ENCODE measurements at regions not wholly inside any gene's neighbourhood (a gene's known extent, or its start where the extent isn't known, plus 50 kb on each side); places are given as distances from the start of the nearest gene placed in this dataset.

GRCh38 chr3:187966096-187966495, 187.9 kb upstream of the LPP start:
- Histone ChIP-seq H3K4me1 (ENCODE audit: insufficient read depth, low read length, poor library complexity, severe bottlenecking) (peaks cover 99% of the 10 kb centered on the region), H3K4me3 (ENCODE audit: low read depth, low read length, poor library complexity, severe bottlenecking) (no peak overlapping the region), H3K4me2 (ENCODE audit: low read length) (peak overlapping the region; percentile 86), H4K20me1 (ENCODE audit: insufficient read depth, low read length) (no peaks in the 10 kb centered on the region), H3K9me3 (ENCODE audit: low read length) (no peaks in the 10 kb centered on the region), H3K9me2 (ENCODE audit: insufficient read depth, low read length) (no peaks in the 10 kb centered on the region), H3K27ac (ENCODE audit: low read depth, low read length, poor library complexity, severe bottlenecking) (peak overlapping the region; percentile 99), H2AFZ (ENCODE audit: low read length) (no peak overlapping the region), H3K36me3 (ENCODE audit: insufficient read depth, low read length) (peaks cover 10% of the 10 kb centered on the region; the same call in 1 of the 2 replicates), H3K79me2 (ENCODE audit: insufficient read depth, low read depth, low read length) (peaks cover 33% of the 10 kb centered on the region; the same call in 1 of the 2 replicates)
- intact Hi-C loops (cut with micrococcal nuclease; ENCODE audit: unreplicated experiment) = loop anchor here (5.0 kb wide), 1 partner anchor 969 kb away; no protein-coding TSS in a partner anchor
- POLR2A ChIA-PET = interaction anchor here (1.0 to 18.1 kb wide), 16 partner anchors 6 to 274 kb away, joined by 3 to 1356 read pairs (median 24); partner anchors contain the start of gene BCL6
- CTCF ChIA-PET (ENCODE audit: unreplicated experiment) = interaction anchor here (1.4 kb wide), 1 partner anchor 11 kb away, joined by 7 read pairs; no protein-coding TSS in a partner anchor
- no peak for TF ChIP-seq EZH2phosphoT487 (IDR thresholded peaks at IDR 0.05; ENCODE audit: borderline replicate concordance, low read depth, low read length)
- no peak for DNase-seq (ENCODE audit: low spot score)
- BruUV-seq (replicated peaks) = no TSS peak

- TF ChIP-seq EZH2phosphoT487 (IDR thresholded peaks at IDR 0.05; ENCODE audit: borderline replicate concordance, low read depth, low read length) (no peak), CTCF (conservative IDR thresholded peaks at IDR 0.05; ENCODE audit: low read length) (no peak)
- POLR2A ChIA-PET = interaction anchor here (0.6 to 18.1 kb wide), 22 partner anchors 3 to 916 kb away, joined by 3 to 1356 read pairs (median 10); partner anchors contain the start of gene BCL6
- Histone ChIP-seq H3K36me3 (ENCODE audit: insufficient read depth, low read length) (peaks cover 10% of the 10 kb centered on the region; the same call in 1 of the 2 replicates), H3K4me3 (ENCODE audit: low read depth, low read length, poor library complexity, severe bottlenecking) (peak overlapping the region; percentile 41), H4K20me1 (ENCODE audit: insufficient read depth, low read length) (no peaks in the 10 kb centered on the region), H2AFZ (ENCODE audit: low read length) (no peak overlapping the region), H3K9me2 (ENCODE audit: insufficient read depth, low read length) (no peaks in the 10 kb centered on the region), H3K9me3 (ENCODE audit: low read length) (no peaks in the 10 kb centered on the region), H3K4me1 (ENCODE audit: insufficient read depth, low read length, poor library complexity, severe bottlenecking) (peaks cover 99% of the 10 kb centered on the region), H3K4me2 (ENCODE audit: low read length) (peak overlapping the region; percentile 86), H3K79me2 (ENCODE audit: insufficient read depth, low read depth, low read length) (peaks cover 36% of the 10 kb centered on the region; the same call in 1 of the 2 replicates), H3K27ac (ENCODE audit: low read depth, low read length, poor library complexity, severe bottlenecking) (peak overlapping the region; percentile 99)
- CTCF ChIA-PET (ENCODE audit: unreplicated experiment) = interaction anchor here (1.2 to 1.4 kb wide), 2 partner anchors 11 to 21 kb away, joined by 5 to 7 read pairs; no protein-coding TSS in a partner anchor
- intact Hi-C loops (cut with micrococcal nuclease; ENCODE audit: unreplicated experiment) = loop anchor here (5.0 kb wide), 1 partner anchor 970 kb away; no protein-coding TSS in a partner anchor
- no TSS peak for BruUV-seq (replicated peaks)
- DNase-seq (ENCODE audit: low spot score) = peak; percentile 81
Observed at GRCh38 chr3:187966636-187967406, 187.1 kb upstream of the LPP start.

- H3K79me2 ChIP-seq (ENCODE audit: insufficient read depth, low read depth, low read length) = peaks cover 47% of the 10 kb centered on the region; the same call in 1 of the 2 replicates
- peak; percentile 57 for DNase-seq (ENCODE audit: low spot score)
- peak overlapping the region; percentile 41 for H3K4me3 ChIP-seq (ENCODE audit: low read depth, low read length, poor library complexity, severe bottlenecking)
- TF ChIP-seq CTCF (conservative IDR thresholded peaks at IDR 0.05; ENCODE audit: low read length) (no peak), EZH2phosphoT487 (IDR thresholded peaks at IDR 0.05; ENCODE audit: borderline replicate concordance, low read depth, low read length) (no peak)
- H3K9me2 ChIP-seq (ENCODE audit: insufficient read depth, low read length) = no peaks in the 10 kb centered on the region
- H4K20me1 ChIP-seq (ENCODE audit: insufficient read depth, low read length) = no peaks in the 10 kb centered on the region
- no TSS peak for BruUV-seq (replicated peaks)
- H3K9me3 ChIP-seq (ENCODE audit: low read length) = no peaks in the 10 kb centered on the region
- intact Hi-C loops (cut with micrococcal nuclease; ENCODE audit: unreplicated experiment) = loop anchor here (5.0 kb wide), 1 partner anchor 971 kb away; no protein-coding TSS in a partner anchor
- ChIA-PET CTCF (ENCODE audit: unreplicated experiment) (no interaction called here), POLR2A (interaction anchor here (0.6 to 18.1 kb wide), 18 partner anchors 4 to 954 kb away, joined by 3 to 1356 read pairs (median 24); partner anchors contain the start of gene BCL6)
- H2AFZ ChIP-seq (ENCODE audit: low read length) = no peak overlapping the region
- H3K4me1 ChIP-seq (ENCODE audit: insufficient read depth, low read length, poor library complexity, severe bottlenecking) = peaks cover 99% of the 10 kb centered on the region
- H3K36me3 ChIP-seq (ENCODE audit: insufficient read depth, low read length) = peaks cover 10% of the 10 kb centered on the region; the same call in 1 of the 2 replicates
- peak overlapping the region; percentile 86 for H3K4me2 ChIP-seq (ENCODE audit: low read length)
- H3K27ac ChIP-seq (ENCODE audit: low read depth, low read length, poor library complexity, severe bottlenecking) = peak overlapping the region; percentile 99
Observed at GRCh38 chr3:187967993-187968392, 186.0 kb upstream of the LPP start.
